Panc1 (cell line): ENCODE measurements at regions not wholly inside any gene's neighbourhood (a gene's known extent, or its start where the extent isn't known, plus 50 kb on each side); places are given as distances from the start of the nearest gene placed in this dataset.

Experiments used
- ATAC-seq: fragments of 200-7000 bp; cut with Tn5 transposase; 2 replicates; pipeline ENCODE4 v1.9.1; 2020; ENCODE audit warnings: mild to moderate bottlenecking, moderate library complexity
- BruUV-seq: library from RNA; stranded (reverse); fragments of 400-500 nt; replicated peaks from 2 replicates; lab custom pipeline; 2021; lab: Mats Ljungman, UMichigan
- CTCF ChIA-PET: fragments of 300-600 bp; sonication (Branson Sonifier 250); formaldehyde crosslinking; loops from one replicate; lab custom pipeline; 2022; ENCODE audit warnings: antibody characterized with exemption; lab: Charles Lee
- POLR2A ChIA-PET: fragments of 300-600 bp; sonication (Branson Sonifier 250); formaldehyde crosslinking; loops from one replicate; lab custom pipeline; 2022; ENCODE audit warnings: antibody characterized with exemption; lab: Charles Lee
- DNase-seq: peaks from one replicate; pipeline ENCODE4 v3.0.0-alpha.2; 2010; ENCODE audit warnings: low read depth, low spot score
- H3K27ac ChIP-seq: 2 replicates; pipeline ENCODE4 v1.5.1; 2011; ENCODE audit warnings: mild to moderate bottlenecking, low read length, inconsistent platforms
- H3K27me3 ChIP-seq: fragments of 200-500 bp; sonication (Bioruptor generic); 2 replicates; pipeline ENCODE4 v1.6.0; 2014; ENCODE audit warnings: low read length, inconsistent platforms; ENCODE audit not compliant: control insufficient read depth, insufficient read depth
- H3K36me3 ChIP-seq: fragments of 200-500 bp; sonication (Bioruptor generic); 2 replicates; pipeline ENCODE4 v1.5.1; 2014; ENCODE audit warnings: inconsistent platforms, mild to moderate bottlenecking, low read length, moderate library complexity; ENCODE audit not compliant: control insufficient read depth, insufficient read depth
- H3K4me1 ChIP-seq: 2 replicates; pipeline ENCODE4 v1.5.1; 2011; ENCODE audit warnings: inconsistent platforms, mild to moderate bottlenecking, low read length, moderate library complexity; ENCODE audit not compliant: control insufficient read depth, insufficient read depth
- H3K4me3 ChIP-seq, 2 experiments: 2 replicates each; pipeline ENCODE4 v1.5.1; 2011 to 2012; ENCODE audit warnings: low read depth in 2 of 2, low read length in 2 of 2, mild to moderate bottlenecking in 2 of 2, inconsistent platforms in 1 of 2, moderate library complexity in 1 of 2
- H3K9me3 ChIP-seq: fragments of 200-500 bp; sonication (Bioruptor generic); 2 replicates; pipeline ENCODE4 v1.5.1; 2014; ENCODE audit warnings: low read depth, mild to moderate bottlenecking, inconsistent platforms, low read length, moderate library complexity; ENCODE audit not compliant: control insufficient read depth, insufficient read depth
- CTCF ChIP-seq: fragments of 450-650 bp; IDR thresholded peaks from 2 replicates; pipeline ENCODE4 v1.5.1; 2017; ENCODE audit warnings: mild to moderate bottlenecking
- POLR2AphosphoS5 ChIP-seq: IDR thresholded peaks from 2 replicates; pipeline ENCODE4 v1.6.1; 2012; ENCODE audit warnings: mild to moderate bottlenecking, low read depth, low read length, moderate library complexity
- REST ChIP-seq, 2 experiments: IDR thresholded peaks; 2 replicates each; pipeline ENCODE4 v1.6.1; 2011 to 2012; ENCODE audit warnings: low read depth in 2 of 2, control low read depth in 1 of 2, low read length in 1 of 2, mild to moderate bottlenecking in 1 of 2, moderate library complexity in 1 of 2; ENCODE audit not compliant: insufficient read depth in 1 of 2
- SIN3A ChIP-seq: IDR thresholded peaks from 2 replicates; pipeline ENCODE4 v1.6.1; 2012; ENCODE audit warnings: low read depth, mild to moderate bottlenecking, low read length, moderate library complexity, borderline replicate concordance; ENCODE audit not compliant: insufficient read depth
- TCF7L2 ChIP-seq: IDR thresholded peaks from 2 replicates; pipeline ENCODE4 v1.6.1; 2011; ENCODE audit warnings: mild to moderate bottlenecking, low read depth, low read length, inconsistent platforms
- in situ Hi-C: cut with HindIII; loops from 2 replicates; pipeline ENCODE4 v1.10.0; 2016; ENCODE audit warnings: low sequenced_read_pairs, low pct_unique_long_range_greater_than_20kb
- intact Hi-C: fragments of 100-400 bp; cut with micrococcal nuclease; formaldehyde crosslinking; loops from one replicate; pipeline ENCODE4 v1.10.0; 2022; ENCODE audit not compliant: unreplicated experiment

GRCh38 chrX:67296395-67296794 is 247.4 kb upstream of the AR start:
- in situ Hi-C loops (no loop called here), intact Hi-C loops (no loop called here)
- no peaks in the 10 kb centered on the region for H3K4me1 ChIP-seq
- no peaks in the 10 kb centered on the region for H3K36me3 ChIP-seq
- POLR2A ChIA-PET, result no interaction called here
- H3K4me3 ChIP-seq, result no peak overlapping the region
- TF ChIP-seq POLR2AphosphoS5 (no peak), REST (IDR thresholded peaks at IDR 0.05; ENCODE audit: insufficient read depth in 1 of 2, low read depth in 2 of 2, low read length in 1 of 2) (no peak), CTCF (no peak), SIN3A (no peak), TCF7L2 (no peak)
- ATAC-seq (no peak), DNase-seq (no peak)
- no TSS peak for BruUV-seq
- H3K9me3 ChIP-seq, result no peaks in the 10 kb centered on the region
- CTCF ChIA-PET, result no interaction called here
- H3K27ac ChIP-seq, result no peak overlapping the region
- H3K27me3 ChIP-seq, result no peaks in the 10 kb centered on the region

- in situ Hi-C loops (no loop called here), intact Hi-C loops (no loop called here)
- ATAC-seq, result no peak
- DNase-seq, result no peak
- ChIA-PET POLR2A (no interaction called here), CTCF (no interaction called here)
- no peaks in the 10 kb centered on the region for H3K9me3 ChIP-seq
- no peaks in the 10 kb centered on the region for H3K27me3 ChIP-seq
- no peak overlapping the region for H3K27ac ChIP-seq
- no TSS peak for BruUV-seq
- H3K4me1 ChIP-seq, result no peaks in the 10 kb centered on the region
- TF ChIP-seq POLR2AphosphoS5 (no peak), TCF7L2 (no peak), SIN3A (no peak), CTCF (no peak), REST (IDR thresholded peaks at IDR 0.05; ENCODE audit: insufficient read depth in 1 of 2, low read depth in 2 of 2, low read length in 1 of 2) (no peak)
- no peak overlapping the region for H3K4me3 ChIP-seq
- no peaks in the 10 kb centered on the region for H3K36me3 ChIP-seq
These were observed 226.1 kb upstream of the AR start for GRCh38 chrX:67317725-67318124.
